ENCODE measurements at regions not wholly inside any gene's neighbourhood (a gene's known extent, or its start where the extent isn't known, plus 50 kb on each side); places are given as distances from the start of the nearest gene placed in this dataset.

DNA sequence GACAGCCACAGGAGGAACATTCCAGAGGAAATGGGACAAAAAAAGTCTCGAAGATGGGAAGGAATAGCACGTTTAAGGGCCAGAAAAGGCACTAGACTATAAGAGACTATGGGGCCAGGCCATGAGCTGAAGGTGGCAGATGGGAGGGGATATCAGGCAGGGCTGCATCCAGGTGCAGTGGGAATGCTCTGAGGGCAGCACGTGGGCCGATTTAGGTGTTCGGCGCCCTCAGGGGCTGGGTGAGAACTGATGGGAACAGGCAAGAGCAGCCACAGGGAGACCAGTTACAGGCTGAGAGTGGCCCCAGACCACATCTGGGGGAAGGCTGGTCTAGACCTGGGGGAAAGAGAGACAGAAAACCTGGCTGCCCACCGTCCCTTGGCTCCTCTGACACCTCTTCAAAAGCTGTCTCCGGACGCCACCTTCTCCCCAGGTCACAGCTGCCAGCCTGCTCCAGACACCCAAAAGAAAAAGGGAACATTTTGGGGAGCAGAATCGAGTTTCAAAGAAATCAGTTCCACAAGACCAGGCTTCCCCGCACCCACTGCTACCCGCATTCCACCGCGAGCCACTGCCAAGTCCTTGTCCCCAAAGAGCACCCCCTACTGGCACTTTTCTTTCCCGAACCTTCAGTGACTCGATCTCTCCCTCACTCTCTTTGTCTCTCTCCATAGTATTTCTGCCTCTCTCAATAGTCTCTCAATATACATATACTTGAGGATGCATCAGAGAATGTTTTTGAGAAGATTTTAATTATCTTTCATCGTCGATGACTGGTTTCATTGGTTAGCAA, 190.1 kb upstream of the AGAP1 start:
- DNase-seq (ENCODE audit: low read depth) = no peak

DNA sequence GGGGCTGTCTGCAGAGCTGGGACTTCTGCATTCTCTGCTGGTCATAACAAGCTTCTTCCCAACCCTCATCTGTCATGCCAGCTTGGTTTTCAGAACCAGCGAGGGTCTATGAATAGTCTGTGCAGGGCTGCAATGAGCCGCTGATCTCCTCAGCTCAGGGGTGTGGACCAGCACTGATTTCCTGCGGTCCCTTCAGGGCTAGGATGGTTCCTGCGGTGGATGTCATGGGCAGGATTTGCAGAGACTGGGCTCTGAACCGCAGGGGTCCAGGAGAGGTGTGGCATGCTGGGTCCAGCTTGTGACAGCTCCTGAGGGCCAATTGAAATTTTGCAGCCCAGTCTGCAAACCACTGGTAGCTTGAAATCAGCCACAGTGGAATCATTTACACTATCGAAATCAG, 188.2 kb upstream of the AGAP1 start:
- DNase-seq (ENCODE audit: low read depth) = no peak

DNA sequence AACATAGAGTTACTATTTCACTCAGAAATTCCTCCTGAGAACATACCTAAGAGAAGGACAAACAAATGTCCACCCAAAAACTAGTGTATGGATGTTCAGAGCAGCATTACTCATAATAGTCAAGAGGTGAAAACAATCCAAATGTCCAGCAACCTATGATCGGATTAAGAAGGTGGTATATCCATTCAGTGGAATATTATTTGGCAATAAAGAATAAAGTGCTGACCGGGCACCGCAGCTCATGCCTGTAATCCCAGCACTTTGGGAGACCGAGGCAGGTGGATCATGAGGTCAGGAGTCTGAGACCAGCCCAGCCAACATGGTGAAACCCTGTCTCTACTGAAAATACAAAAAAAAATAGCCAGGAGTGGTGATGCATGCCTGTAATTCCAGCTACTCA, 182.8 kb upstream of the AGAP1 start:
- DNase-seq (ENCODE audit: low read depth) = no peak

DNA sequence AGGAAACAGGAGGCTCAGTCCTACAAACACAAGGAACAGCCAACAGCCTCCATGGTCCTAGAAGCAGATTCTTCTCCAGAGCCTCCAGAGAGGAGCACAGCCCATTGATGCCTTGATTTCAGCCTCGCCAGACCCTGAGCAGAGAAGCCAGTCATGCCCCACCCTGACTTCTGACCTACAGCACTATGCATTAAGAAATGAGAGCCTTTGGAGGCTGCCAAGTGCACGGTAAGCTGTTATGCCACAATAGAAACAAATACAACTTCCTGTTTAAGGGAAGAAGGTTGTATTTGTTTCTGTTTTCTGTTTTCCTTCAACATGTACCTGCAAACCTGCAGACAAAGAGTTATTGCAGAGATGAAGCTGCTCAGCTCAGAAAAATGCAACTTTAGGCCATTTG, 181.3 kb upstream of the AGAP1 start:
- no peak for DNase-seq (ENCODE audit: low read depth)

DNA sequence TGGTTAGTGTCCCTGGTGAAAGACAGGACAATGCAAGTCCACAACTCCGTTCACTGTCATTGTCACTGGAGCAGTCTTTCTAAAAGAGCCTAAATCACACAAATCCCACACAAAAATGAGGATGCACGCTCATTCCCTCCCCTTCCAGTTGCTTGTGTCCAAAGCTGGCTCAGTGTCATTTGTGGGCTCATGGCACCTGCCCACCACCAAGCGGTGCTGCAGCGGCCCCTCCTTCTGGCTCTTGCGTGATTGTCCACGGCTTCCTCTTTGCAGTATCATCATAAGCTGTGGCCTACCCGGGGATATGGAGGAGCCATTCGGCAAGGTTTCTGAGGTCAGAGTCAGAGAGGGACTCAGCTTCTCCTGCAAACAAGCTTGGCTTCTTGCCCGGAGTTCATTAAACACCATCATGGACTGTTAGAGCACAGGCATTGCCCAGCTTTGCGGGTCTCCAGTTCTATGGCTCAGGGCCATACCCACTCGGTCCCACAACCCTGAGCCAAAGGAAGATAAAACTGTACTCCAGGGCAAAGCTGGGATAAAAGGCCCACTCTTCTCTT, 179.4 kb upstream of the AGAP1 start:
- DNase-seq (ENCODE audit: low read depth) = no peak

DNA sequence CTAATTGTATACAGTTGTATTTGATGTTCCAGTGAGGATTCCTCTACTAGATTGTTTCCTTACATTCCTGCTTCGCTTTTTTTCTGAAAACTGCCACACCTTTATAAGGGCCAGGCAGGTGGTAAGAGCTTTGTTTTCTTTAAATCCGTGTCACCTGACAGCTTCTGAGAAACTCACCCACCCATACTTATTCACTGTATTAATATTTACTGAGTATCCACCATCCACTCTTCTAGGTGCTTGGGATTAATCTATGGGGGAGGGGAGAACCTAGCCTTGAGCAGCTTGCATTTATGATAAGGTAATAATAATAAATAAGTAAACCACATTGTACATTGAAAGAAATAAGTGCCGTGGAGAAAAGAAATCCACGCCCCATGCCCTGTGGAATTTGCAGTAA, 174.7 kb upstream of the AGAP1 start:
- DNase-seq (ENCODE audit: low read depth) = no peak

DNA sequence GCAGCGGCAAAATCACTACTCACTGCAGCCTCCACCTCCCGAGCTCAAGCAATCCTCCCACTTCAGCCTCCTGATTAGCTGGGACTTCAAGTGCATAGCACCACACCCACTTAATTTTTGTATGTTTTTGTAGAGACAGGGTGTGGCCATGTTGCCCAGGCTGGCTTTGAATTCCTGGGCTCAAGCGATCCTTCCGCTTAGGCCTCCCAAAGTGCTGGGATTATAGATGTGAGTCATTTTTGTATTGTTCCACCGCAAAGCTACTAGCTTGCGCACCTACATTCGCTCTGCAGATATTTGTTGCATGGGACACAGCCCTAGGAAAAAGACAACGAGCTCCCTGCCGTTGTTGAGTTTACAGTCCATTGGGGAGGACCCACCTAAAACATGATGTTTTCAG, 173.5 kb upstream of the AGAP1 start:
- DNase-seq (ENCODE audit: low read depth) = no peak

DNA sequence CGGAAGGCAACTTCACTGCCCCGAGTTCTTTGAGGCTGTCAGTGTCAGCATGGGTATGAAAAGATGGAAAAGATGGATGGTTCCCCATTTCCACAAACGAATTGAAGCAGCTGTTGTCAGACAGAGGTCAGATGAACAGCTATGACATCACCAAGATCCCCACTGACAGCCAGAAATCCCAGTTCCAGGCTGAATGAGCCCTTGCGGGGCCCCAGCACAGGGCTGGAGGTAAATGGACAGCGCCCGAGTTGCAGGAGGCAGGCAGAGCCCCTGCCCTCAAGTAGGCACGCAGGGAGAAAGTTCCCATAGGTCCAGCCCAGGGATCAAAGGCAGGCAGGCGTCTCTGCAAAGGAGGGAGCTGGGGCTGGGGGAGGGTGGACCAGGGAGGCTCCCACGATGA, 169.5 kb upstream of the AGAP1 start:
- DNase-seq (ENCODE audit: low read depth) = no peak

DNA sequence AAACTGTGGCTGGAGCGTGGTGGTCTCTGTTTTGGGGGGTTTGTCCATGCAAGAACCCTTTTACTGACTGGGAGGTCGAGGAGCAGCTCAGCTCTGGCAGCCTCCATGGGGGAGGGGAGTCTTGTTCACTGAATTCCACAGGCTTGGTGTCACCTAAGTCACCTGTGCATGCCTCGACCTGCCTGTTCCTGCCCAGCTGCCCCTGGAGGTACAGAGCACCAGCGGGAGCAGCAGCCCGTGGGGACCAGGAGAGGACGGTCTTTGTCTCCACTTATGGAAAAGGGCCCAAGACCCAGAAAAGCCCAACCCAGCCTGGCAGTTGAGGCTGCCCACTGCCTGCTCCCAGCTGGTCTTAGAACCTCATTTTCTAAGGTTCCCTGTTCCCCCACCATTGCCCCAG, 168.7 kb upstream of the AGAP1 start:
- no peak for DNase-seq (ENCODE audit: low read depth)

DNA sequence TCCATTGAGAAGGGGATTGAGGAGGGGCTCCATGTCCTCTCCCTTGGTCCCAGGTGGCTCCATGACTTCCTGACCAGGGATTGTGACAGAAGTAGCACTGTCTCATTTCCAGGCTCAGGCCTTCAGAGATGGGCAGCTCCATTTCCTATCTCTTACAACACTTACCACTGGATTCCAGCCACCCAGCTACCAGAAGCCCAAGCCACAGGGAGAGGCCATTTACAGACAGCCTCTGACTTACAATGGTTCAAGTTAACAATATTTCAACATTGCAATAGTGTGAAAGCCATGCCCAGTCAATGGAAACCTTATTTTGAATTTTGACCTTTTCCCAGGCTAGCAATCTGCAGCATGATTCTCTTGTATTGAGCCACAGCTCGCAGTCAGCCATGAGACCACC, 164.9 kb upstream of the AGAP1 start:
- no peak for DNase-seq (ENCODE audit: low read depth)

DNA sequence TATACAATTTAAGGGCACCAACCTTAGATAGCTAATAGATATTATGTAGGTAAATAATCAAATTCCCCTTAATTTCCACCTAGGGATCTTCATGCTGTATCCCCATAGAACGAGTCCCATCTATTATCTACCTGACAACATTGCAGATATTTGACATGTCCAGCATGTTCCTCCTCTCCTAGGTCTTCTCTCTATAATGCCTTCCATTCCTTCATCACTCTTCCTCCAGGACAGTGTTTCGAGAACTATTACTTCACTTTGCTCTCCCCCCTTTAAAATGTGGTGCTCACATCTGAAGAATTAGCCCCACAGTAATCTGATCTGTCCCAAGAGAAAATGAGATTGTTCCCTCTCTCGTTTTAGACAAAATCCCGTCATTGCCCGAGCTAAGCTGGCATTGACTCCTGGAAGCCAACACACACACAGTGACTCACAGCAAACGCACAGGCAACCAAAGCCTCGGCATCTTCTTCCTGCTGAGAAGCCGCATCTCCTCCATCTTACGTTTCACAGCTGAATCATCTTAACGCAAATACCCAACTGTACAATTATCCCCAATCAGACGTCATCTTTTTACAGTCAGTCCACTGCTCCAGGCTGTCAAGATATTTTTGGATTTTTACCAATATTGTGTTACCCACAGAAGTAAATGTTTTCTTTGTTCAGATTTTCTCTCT, 162.9 kb upstream of the AGAP1 start:
- no peak for DNase-seq (ENCODE audit: low read depth)

DNA sequence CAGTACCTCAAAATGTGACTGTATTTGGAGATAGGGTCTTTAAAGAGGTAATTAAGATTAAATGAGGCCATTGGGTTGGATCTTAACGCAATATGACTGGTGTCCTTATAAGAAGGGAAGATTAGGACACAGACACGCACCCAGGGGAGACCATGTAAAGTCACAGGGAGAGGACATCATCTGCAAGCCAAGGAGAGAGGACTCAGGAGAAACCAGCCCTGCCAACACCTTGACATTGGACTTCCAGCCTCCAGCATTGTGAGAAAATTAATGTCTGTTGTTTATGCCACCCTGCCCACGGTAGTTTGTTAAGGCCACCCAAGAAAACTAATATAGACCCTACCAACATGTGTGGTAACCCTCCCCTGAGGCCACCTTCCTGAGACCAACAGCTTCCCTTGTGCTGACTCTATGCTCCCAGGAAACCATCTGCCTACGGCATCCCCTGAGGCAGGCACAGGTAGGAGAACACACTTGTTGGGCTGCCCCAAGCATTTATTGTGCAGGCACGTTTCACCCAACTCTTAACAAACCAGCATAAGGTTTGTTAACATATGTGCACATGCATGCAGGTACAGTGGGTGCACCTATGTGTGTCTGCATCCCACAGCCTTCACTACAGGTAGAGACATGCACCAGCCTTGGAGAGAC, 161.5 kb upstream of the AGAP1 start:
- DNase-seq (ENCODE audit: low read depth) = no peak

DNA sequence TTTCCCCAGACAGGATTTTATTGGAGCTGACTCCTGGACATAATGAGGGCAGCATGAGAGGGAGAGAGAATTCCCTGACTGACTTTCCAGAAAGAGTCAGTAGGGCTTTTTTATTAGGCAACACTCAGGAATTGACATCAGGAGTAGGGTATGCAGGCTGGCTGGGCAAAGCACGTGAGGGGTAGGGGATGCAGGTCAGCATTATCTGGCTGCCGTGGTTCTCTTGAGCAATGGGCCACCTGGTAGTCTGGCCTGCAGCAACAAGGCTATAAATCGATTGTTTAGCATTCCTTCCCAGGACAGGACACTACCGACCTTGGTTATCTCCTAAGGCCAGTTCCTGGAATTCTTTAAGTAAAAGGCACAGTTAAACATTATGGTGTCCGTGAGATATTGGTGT, 160.8 kb upstream of the AGAP1 start:
- no peak for DNase-seq (ENCODE audit: low read depth)

DNA sequence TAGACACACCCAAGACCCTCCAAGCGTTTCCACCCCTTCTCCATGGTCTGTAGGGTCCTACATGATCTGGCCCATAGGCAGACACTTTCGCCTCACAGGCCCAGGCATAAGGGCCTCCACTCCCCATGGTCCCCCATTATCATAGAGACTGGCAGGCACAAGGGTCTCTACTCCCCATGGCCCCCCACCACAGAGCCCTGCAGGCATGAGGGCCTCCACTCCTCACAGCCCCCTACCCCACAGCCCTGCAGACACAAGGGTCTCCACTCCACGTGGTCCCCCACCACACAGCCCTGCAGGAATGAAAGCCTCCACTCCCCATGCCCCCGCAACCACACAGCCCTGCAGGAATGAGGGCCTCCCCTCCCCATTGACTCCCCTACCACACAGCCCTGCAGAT, 159.7 kb upstream of the AGAP1 start:
- DNase-seq (ENCODE audit: low read depth) = no peak

DNA sequence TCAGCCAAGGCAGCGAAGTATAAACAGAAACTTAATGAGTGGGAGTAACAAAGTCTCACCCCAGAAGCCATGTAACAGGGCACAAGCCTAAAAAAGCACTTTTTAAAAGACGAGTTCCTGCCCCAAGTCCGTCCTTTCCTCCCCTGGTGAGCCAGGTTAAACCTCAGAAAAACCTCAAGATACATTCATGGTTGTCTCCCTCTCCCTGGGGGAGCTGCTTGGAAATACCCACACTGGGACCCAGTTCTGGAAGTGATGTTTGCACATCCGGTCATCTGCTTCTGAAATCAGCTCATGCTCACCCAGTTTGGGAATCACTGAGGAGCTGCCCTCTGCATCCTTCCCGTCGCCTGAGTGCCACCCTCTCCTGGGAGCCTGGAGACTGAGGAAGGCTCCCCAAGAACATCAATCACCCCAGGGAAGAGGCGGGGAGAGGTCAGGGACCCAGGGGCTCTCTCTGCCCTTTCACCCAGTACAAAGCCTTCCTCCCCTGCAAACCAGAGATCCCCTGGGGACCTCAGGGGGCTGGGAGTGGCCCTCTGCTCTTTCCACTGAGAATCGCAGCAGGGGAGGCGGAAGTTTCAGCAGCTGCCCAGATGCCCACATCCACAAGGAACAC, 150.6 kb upstream of the AGAP1 start:
- no peak for DNase-seq (ENCODE audit: low read depth)

DNA sequence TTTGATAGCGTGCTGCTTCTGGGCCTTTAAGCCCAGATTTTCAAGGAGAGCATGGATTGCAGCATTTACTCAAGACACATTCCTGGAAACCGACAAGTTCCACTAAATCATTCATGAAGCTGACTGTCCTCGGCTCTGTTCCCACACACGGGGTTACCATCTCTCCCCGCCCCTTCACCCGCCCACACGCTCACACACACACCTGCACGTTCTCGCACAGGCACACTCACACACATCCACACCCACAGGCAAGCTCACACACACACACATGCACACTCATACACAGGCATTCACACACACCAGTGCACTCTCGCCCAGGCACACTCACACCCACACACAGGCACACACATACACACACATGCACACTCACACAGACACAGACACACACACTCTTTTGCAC, 150.0 kb upstream of the AGAP1 start:
- DNase-seq (ENCODE audit: low read depth) = no peak

DNA sequence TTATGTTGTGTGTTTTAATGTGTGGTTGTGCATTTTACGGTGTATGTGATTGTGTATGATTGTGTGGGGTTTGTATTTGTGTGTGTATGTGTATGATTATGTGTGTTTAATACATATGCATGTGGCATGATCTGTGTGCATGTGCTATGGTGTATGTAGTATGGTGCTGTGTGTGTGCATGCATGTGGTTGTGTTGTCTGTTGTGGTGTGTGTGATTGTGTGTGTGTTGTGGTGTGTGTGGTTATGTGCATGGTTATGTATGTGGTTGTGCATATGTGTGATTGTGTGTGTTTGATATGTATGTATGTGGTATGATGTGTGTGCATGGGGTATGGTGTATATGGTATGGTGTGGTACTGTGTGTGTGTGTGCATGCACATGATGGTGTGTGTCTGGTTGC, 148.1 kb upstream of the AGAP1 start:
- no peak for DNase-seq (ENCODE audit: low read depth)

DNA sequence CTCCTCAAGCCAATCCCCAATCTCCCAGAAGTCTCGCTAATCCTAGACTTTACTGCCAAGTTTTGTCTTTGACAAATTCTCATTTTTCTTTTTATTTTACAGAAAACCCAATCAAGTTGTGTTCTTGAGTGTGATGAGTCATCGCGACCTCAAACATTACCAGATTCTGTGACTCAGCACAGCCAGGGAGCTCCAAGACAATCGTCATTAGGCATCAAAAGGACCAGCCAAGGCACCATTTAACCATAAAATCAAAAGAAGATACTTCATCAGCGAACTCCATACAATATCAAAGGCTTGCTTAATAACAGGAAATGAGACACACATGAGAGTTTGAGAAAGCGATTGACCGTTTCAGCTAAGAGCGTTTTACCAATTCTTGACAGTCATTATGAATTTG, 146.2 kb upstream of the AGAP1 start:
- DNase-seq (ENCODE audit: low read depth) = no peak

DNA sequence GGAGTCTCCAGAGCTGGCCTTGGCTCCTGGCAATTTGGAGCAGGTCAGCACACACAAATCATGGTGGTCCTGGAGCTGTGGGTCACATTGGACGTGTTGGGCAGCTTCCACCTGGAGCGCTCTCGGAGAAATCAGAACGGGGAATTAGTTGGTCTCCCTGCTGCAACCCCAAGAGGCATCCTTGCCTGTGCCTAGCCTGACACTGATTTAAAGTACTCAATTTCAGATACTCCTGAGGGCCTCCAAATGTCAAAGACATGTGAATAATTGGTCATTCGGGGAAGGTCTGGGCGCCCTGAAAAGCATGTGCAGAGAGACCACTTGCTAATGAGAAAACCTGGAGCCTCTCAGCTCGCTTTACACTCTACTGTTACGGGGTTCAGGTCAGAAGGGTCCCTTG, 145.5 kb upstream of the AGAP1 start:
- no peak for DNase-seq (ENCODE audit: low read depth)

DNA sequence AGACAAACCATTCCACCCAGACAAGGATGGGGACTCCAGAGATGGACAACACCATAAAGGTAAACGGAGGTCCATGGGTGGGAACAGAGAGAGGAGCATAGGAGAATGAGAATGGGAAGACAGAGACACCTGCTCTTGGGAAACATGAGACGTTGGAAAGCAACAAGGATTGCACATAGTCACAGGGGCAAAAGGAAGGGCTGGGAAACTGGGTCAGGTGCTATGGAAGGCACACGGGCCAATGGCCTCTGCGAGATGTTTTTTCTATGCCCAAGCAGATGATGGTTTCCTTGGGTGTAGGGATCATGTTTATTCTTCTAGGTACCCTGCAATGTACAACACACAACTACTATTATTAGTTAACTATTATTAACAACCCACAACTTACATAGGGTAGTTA, 143.6 kb upstream of the AGAP1 start:
- DNase-seq (ENCODE audit: low read depth) = no peak

DNA sequence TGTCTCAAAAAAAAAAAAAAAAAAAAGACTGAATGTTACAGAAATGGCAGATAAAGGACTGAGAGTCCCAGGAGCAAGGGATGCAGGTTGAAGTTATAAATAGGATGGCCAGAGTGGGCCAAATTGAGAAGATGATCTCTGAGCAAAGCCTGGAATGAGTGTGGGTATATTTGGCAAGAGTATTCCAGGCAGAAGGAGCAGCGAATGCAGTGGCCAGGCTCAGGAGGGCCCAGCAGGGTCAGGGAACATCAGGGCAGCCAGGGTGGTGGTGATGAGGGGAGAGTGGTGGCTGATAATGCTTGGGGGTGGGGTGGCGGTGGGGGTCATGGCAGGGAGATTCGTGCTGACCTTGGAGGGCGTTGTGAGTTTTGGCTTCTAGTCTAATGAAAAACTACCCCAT, 141.3 kb upstream of the AGAP1 start:
- no peak for DNase-seq (ENCODE audit: low read depth)

DNA sequence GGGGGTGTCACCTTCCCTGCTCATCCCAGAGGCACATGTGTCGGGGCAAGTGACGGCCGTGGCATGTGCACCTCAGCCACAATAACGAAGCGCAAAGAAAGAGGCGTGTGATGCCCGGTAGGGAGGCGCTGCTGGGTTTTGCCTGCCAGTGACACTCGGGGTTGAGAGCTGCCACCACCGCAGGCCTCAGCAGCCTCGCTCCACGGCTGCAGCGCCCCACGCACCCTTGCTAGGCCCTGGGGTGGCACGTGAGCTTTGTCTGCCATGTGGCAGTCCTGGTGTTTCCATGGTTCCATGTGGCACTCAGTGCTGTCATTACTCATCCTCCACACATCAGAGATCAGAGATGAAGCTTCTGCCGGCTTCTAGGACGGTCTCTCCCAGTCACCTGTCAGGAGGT, 136.0 kb upstream of the AGAP1 start:
- DNase-seq (ENCODE audit: low read depth) = no peak

DNA sequence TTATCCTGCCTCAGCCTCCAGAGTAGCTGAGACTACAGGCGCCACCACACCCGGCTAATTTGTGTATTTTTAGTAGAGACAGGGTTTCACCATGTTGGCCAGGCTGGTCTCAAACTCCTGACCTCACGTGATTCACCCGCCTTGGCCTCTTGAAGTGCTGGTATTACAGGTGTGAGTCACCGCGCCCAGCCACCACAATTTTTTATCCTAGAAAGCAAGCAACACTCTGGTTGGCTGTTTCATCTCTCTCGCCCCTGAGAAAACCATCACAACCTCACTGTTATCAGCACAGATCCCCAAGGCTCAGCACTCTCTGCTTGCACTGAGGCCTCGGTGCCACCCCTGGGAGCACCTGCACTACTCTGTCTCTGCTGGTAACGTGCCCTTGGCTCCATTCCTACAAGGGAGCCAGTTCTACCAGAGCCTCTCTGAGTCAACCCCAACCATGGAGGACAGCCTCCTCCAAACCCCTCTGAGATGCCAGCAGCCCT, 134.8 kb upstream of the AGAP1 start:
- no peak for DNase-seq (ENCODE audit: low read depth)

Measured in CMK (cell line).